NCI-H748 (cell line): ENCODE measurements at regions not wholly inside any gene's neighbourhood (a gene's known extent, or its start where the extent isn't known, plus 50 kb on each side); places are given as distances from the start of the nearest gene placed in this dataset.

Experiments used
- DNase-seq: peaks from one replicate; lab custom pipeline; 2025; ENCODE audit not compliant: unreplicated experiment; lab: John Stamatoyannopoulos, UW

DNA sequence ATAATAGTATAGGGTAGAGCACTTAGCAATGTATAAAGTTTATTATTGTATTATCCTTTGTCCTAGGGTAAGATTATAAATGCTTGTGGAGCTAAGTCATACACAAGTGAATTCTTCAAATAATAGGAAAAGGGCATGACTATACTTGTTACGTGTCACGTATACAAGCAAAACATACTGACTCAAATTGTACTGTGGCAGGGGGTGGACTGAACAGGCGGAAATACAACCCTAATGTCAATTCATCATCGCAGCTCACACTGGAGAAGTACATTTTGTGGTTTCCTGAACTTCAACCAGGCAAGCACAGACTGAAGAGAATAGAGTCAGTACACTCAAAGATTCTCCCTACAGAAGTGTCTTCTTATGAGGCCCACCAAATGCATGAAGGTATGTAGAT is 201.0 kb downstream of the MBD2 start:
- DNase-seq = no peak

DNA sequence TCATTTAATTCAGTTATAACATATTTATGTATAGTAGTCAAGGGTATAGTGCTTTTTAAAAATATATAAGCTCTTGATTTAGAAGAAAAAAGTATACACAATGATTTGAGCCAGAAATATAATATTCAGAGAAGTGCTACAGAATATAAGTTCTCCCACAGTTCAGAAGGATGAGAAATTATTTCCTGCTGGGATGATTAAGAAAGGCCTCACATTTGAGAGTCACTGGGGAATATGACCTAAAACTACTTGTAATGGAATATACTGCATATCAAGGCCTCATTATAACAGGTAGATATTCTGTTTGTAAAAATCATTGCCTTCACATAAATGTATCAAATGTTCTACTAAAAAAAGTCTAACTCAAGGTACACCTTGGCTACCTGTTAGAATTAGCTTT is 203.5 kb downstream of the MBD2 start:
- DNase-seq = no peak

- DNase-seq = no peak
Observed at GRCh38 chr18:54020156-54020745, 204.2 kb downstream of the MBD2 start.

DNA sequence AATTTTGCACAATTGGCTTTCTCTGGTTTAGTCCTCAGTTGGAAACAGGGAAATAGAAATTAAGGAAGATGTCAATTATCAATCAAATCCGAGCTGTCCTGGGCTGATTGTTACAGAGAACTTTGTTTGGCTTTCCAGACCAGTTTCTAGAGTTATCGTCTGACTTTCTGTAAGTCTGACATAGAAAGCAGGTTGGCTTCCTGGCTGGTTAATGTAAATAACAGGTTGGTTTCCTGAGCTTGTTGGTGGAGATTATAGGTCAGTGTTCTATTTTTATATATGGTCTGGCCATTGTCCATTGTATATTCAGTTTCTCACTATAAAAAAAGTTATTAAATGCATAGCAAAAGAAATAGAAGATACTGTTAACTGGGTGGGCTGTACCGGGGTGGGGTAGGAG is 204.8 kb downstream of the MBD2 start:
- no peak for DNase-seq

- DNase-seq = no peak
Observed at GRCh38 chr18:54013452-54013851, 211.0 kb downstream of the MBD2 start.

DNA sequence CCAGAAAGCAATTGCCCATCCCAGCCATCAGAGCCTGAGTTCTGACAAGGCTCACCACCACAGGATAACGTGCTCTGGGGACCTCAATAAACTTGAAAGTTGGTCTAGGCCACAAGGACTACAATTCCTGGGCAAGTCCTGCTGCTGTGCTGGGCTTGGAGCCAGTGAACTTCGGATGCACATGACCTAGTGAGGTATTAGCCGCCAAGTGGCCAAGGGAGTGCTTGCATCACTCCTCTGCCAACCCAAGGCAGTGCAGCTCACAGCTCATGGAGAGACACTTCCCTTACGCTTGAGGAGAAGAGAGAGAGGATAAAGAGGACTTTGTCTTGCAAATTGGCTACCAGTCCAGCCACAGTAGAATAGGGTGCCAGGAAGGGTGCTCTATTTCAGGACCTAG is 219.6 kb downstream of the MBD2 start:
- DNase-seq = peak; percentile 16

- DNase-seq = no peak
Observed at GRCh38 chr18:54003195-54003594, 221.3 kb downstream of the MBD2 start.

- no peak for DNase-seq
Observed at GRCh38 chr18:53997064-53997463, 227.4 kb downstream of the MBD2 start.

DNA sequence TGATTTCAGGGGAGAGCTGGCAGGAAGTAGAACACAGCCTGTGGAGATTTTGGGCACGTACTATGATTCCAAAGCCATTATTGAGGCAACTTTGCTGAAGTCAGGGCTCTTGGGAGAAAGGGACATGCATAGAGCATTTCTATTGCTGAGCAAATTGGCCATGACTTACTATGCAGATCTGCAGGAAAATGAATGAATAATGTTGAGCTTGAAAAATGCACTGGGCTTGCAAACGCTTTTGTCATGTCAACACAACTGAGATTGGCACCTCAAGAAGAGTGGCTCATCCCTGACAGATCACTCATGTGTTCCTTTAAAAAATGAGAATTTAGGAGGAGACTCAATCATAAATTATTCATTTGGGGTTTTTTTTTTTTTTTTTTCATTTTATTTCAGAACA is 230.5 kb downstream of the MBD2 start:
- no peak for DNase-seq

GRCh38 chr18:53991805-53992204 is 232.7 kb downstream of the MBD2 start:
- no peak for DNase-seq

- DNase-seq = no peak
Observed at GRCh38 chr18:53991202-53991601, 233.3 kb downstream of the MBD2 start.

GRCh38 chr18:53990485-53990884 is 234.0 kb downstream of the MBD2 start:
- no peak for DNase-seq

- DNase-seq = no peak
Observed at GRCh38 chr18:53984021-53984420, 240.4 kb downstream of the MBD2 start.

GRCh38 chr18:53971331-53971730 is 253.1 kb downstream of the MBD2 start:
- no peak for DNase-seq

DNA sequence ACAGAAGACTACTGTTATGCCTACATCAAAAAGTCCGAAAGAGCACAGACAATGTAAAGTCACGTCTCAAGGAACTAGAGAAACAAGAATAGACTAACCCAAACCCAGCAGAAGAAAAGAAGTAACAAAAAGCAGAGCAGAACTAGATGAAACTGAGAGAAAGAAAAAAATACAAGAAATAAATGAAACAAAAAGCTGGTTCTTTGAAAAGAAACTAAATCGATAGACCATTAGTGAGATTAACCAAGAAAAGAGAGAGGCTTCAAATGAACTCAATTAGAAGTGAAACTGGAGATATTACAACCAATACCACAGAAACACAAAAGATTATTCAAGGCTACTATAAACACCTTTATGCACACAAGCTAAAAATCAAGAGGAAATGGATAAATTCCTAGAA is 271.8 kb downstream of the MBD2 start:
- DNase-seq = no peak

DNA sequence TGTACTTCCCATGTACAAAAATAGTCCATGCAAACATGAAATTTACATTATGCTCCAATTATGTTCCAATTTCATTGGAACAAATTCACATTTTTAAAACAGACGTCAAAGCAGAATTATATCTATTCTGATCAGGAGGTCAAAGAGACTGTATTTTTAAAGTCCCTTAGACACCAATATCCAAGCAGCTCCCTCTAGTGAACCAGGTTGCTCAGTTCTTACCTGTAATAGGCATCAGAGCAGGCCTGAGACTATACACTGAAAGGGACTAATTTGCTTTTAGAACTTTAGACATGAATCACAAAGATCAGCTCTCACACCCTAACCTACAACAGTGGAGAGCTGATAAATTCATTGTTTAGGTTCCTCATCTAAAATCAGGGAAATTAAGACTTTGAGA is 273.9 kb downstream of the MBD2 start:
- no peak for DNase-seq

GRCh38 chr18:53948991-53949390 is 275.5 kb downstream of the MBD2 start:
- no peak for DNase-seq

GRCh38 chr18:53947092-53947640 is 277.3 kb downstream of the MBD2 start:
- peak; percentile 50 for DNase-seq

DNA sequence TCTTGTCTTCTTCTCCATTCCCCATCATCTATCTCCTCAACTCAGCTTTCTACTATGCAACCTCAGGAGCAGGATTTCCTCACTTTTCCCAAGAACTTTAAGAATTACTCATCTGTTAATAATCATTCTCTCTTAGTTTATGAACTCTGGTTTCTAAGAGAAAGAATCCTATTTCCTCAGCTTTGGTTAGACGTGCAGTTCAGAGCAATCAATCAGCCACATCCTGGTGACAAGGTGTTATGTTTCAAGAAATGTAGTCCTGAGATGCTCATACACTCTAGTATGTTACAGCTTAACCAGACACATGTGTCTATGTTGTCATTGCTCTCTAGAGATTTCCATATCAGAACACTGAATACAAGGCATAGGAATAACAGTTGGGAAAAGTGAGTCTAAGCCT is 277.9 kb downstream of the MBD2 start:
- no peak for DNase-seq

DNA sequence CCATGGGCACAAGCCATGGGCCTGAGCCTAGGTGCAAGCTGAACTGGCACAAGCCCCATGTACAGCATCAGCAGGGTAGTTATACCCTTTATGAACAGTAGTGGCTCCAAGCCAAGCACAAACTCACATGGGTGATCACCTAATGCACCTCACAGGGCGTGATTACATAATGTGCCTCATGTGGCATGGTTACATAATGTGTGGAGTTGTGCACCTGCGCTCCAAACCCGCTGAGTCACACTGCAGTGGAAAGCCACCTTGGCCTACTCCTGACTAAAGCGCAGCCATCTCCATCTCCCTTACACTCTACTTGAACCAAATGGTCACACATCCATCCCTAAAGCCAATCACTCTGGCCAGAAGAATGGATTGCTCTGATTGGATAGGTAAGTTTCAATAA is 279.7 kb downstream of the MBD2 start:
- peak; percentile 50 for DNase-seq

GRCh38 chr18:53943326-53943860 is 281.1 kb downstream of the MBD2 start:
- no peak for DNase-seq

DNA sequence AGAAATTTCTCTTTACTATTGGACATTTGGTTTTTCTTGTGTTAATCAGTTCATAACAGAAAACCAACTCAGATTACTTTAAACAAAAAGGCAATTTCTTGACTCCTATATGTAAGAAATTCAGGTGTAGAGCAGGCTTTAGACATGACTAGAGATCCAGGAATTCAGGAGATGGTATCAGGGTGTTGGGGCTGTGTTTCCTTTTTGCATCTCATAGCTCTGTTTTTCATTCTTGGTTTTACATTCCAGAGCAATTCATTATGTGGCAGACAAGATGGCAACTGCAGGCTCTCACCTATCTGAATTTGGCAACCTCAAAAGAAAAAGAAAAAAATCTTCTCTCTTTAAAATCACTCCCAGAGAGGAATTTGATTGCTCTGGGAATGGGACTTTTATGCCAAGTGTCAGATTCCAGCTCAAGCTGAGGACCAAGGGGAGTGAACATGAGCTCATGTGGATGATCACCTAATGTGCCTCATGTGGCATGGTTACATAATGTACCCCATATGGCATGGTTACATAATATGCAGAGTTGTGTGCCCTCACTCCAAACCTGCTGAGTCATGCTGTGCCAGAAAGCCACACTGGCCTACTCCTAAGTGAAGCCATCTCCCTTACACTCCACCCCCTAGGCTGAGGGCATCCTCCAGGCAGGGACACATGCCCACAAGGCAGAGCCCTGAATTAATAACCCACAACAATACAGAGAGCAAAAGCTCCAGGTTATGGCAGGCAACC is 282.7 kb downstream of the MBD2 start:
- no peak for DNase-seq
